ENCODE measurements at regions not wholly inside any gene's neighbourhood (a gene's known extent, or its start where the extent isn't known, plus 50 kb on each side); places are given as distances from the start of the nearest gene placed in this dataset.

DNA sequence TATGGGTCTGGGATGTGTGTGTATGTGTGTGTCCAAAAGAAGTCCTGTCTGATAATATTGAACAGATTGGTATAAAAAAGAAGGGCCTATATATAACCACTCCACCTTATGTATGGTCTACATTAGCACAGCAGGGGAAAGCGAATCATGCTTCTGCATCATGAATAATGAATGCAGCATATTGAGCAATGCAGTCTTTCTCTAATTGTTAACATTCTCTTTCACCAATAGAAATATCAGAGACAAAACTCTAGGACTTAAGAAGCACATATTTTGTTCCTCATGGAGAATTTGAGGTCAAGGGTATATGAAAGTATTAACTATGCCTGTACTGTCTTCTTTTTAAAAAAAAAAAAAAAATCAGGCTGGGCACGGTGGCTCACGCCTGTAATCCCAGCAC lies 264.3 kb upstream of the NOCT start:
- DNase-seq (ENCODE audit: low spot score) = no peak

DNA sequence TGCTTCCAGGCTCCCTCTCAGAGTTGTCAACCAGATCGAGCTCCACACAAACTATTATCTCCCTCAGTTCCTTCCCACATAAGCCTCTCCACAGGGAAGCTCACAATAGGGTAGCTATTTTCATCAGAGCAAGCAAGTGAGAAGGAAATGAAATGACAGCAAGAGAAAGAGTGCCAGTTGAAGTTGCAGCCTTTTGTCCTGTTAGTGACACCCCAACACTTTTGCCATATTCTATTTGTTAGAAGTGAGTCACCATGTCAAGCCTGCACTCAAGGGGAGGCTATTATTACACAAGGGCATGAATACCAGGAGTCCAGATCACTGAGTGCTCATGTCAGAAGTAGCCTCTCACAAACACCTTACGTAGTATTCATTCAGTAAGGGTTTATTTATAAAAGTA lies 266.3 kb upstream of the NOCT start:
- no peak for DNase-seq (ENCODE audit: low spot score)

DNA sequence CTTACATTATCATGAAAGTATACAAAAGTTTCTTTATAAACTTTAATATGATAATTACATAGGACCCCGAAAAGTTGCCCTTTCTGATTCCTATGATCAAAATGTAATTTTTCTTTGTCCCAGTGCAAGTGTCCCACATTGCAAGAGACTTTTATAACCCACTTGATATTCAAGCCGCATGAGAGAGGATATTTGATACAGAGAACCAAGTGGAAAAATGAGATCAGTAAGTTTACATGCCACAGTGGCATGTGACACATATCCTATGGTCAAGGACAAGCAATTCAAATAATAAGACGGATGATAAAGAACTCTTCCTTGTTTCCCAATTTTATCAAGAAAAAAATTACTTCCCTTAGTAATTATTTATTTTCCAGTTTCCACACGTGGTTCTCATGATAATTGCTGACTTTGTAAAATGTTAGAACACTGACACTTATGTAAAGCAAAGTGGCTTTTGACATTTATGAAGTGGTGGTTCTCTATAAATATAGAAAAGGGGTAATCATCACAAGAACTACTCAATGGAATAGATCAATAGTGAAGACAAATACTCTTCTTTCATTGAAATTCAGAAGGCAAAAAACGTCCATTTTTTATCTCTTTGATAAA lies 273.7 kb upstream of the NOCT start:
- no peak for DNase-seq (ENCODE audit: low spot score)

DNA sequence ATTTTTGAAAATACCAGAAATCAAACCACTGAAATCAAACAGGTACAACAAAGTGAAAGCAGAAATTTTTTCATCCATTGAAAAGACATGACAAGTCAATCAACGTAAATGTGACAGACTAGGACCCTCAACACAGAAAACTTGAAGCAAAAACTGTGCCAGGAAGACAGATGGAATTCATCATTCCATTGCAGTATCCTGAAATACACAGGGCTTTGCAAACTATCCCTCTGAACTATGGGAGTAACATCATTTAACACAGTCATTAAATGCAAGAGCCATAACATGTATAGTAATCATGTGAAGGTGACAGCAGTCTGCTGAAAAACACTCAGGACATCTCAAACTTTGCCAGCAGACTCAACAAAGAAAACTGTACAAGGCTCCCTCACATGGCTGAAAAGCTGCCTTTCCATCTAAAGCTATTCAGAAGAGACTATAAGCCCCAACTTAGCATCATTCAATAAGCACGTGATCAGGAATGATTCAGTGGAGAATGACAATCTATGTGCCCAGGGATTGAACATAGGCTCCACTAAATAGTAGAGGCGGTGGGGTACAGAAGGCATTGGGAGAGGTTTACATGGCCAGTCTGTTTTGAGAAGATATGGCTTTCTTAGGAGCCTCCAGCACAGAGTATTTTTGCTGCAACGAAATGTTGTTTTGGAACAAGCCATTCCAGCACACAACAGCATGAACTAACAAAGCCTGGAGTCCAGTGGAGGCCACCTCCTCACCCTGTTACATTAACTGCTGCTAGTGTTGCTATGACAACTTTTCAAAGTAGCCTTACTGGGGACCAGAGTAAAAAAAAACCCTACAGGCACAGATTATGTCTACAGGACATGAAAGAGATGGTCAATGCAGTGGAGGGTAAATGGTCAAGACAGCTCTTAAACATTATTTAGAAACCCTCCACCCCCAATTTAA lies 274.5 kb upstream of the NOCT start:
- no peak for DNase-seq (ENCODE audit: low spot score)

DNA sequence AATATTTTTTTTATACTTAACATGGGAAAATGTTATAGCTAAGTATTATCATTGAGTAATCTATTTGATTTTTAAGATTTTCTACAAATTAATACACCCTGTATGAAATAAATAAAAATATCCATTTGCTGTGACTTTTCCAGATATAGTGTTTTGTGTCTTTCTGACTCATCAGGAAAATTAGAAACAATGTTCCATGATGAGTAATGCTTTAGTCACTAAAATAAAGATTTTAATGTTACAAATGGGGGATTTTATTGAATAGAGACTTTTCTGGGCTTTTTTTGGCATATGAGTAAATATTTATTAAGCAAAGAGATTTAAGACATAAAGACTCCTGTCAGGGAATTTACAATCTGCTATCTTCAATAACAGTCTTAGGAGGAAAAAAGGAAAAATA lies 279.2 kb upstream of the NOCT start:
- DNase-seq (ENCODE audit: low spot score) = peak; percentile 78

DNA sequence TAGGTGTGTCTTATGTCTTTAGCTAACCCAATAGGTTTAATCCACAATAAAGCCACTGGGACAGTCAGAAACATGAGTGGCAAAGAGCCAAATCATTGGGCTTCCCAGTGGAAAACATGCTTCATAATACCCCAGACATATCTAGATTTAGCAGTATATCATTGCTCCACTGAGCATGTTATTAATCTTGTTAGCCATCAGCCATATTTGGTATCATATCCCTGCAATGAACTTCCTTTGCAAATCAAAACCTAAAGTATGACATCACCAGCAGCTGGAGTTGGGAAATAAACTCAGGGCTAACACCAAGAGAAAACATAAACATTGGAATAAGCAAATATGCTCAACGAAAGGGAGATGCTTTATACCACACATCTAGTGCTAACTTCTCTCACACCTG lies 280.8 kb upstream of the NOCT start:
- peak; percentile 36 for DNase-seq (ENCODE audit: low spot score)

DNA sequence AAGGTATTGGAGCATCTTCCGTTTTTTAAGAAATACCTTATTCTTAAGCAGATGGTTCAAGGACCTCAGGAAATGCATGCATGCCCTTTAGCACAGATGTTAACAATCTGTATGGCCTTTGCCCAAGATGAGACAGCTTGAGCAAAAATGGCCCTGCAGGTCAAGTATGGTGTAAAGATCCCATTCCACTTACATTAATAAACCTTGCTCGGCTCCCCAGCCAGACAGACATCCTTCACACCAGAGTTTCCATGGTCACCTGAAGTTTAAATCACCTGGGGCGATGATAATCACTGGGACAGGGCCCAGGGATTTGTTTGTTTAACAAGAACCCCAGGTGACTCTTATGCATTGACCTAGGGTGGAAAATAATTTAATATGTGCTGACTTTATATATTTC lies 287.0 kb upstream of the NOCT start:
- DNase-seq (ENCODE audit: low spot score) = no peak

DNA sequence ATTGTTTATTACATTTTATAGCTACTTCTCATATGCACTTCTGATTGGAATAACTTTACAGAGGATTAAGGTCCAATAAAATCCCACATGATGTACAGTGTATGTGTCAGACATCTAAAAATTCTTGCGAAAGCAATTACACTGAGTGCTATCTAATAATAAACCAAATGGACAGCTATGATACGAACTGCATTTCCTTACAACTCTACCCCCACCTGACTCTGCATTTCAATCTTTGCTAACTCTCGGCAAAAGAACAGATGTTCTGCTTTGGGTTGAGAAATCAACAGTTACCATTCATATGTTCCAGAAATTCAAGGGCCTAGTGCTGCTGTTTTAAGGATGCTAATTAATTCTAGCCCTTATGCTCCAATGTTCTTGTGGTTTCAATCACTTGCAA lies 287.9 kb upstream of the NOCT start:
- no peak for DNase-seq (ENCODE audit: low spot score)

DNA sequence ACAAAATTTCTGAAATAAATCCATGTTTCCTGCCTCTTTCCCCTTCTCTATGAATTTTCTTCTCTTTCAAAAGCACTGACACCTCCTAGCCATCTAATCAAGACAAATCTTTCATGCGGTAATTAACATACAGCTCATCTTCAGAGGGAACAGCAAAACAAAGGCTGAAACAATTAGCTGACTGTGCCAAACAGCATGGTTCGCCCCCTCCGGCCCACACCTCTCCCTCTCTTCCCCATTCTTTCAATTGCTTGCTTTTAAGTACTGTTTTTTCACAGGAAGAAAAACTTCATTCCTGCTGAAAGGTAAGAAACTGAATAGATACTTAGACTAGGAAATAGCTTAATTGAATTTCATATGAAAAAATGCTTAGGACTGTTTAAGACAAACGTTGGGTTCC lies 291.1 kb upstream of the NOCT start:
- no peak for DNase-seq (ENCODE audit: low spot score)

DNA sequence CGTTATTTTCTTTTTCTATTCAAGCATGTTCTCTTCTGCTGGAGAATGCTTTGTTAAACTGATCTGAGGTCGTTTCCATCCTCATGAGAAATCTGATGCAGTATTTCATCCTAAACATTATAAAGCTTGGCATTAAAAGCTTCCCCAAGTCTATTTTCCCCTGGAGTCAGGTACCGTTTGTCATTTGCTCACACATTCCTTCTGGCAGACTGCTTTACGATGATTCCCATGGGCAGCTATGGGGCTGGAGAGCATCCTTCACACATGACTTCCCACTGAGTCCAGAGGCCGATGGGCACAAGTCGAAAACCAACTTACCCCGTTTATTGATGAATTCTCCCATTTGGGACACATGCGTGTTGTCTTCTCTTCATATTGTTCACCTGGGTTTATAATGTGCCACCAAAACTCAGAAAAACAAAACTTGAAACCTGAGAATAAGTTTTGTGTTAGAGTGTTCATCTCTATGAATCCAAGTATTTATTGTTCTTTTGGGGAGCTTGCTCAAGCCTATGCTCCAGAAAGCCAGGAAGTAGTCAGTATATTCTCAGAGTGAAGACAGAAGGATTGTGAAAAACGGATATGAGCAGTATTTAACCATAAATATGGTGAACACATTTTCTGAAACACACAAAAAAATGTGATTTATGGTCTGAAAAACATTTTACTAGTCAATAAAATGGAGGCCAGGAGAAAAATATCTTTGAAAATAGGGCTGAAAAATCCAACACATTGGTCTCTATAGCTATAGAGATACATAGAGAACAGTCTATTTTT lies 298.8 kb upstream of the NOCT start:
- DNase-seq (ENCODE audit: low spot score) = no peak

DNA sequence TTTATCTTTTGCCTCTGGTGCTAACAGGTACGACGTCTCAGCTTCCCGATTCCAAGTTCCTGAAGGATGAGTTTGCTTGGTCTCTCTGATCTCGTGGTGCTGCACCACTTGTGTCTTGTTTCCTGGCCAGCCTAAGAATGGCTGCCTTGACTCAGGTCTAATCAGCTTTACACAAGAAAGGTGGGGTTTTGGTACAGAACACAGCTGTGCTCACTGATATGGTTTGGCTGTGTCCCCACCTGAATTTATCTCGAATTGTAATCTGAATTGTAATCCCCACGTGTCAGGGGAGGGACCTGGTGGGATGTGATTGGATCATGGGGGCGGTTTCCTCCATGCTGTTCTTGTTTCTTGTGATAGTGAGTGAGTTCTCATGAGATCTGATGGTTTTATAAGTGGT lies 305.3 kb upstream of the NOCT start:
- DNase-seq (ENCODE audit: low spot score) = no peak

DNA sequence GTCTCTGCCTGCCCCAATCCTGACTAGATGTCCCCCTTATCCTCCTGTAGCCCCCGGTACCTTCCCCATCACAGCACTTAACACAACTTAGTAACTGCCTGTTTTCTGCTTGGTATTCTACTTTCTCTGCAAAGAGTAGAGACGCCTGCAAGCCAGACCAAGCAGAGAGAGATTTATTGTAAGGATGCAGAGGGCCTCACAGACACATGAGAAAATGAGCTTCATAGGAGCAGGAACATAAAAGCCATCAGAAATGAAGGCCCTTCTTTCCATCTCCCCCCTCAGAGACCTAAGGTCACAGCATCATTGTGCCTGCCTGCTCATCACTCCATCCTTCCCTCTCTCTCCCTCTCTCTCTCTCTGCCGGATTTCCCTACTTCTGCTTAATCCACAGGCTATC lies 305.7 kb upstream of the NOCT start:
- DNase-seq (ENCODE audit: low spot score) = no peak

DNA sequence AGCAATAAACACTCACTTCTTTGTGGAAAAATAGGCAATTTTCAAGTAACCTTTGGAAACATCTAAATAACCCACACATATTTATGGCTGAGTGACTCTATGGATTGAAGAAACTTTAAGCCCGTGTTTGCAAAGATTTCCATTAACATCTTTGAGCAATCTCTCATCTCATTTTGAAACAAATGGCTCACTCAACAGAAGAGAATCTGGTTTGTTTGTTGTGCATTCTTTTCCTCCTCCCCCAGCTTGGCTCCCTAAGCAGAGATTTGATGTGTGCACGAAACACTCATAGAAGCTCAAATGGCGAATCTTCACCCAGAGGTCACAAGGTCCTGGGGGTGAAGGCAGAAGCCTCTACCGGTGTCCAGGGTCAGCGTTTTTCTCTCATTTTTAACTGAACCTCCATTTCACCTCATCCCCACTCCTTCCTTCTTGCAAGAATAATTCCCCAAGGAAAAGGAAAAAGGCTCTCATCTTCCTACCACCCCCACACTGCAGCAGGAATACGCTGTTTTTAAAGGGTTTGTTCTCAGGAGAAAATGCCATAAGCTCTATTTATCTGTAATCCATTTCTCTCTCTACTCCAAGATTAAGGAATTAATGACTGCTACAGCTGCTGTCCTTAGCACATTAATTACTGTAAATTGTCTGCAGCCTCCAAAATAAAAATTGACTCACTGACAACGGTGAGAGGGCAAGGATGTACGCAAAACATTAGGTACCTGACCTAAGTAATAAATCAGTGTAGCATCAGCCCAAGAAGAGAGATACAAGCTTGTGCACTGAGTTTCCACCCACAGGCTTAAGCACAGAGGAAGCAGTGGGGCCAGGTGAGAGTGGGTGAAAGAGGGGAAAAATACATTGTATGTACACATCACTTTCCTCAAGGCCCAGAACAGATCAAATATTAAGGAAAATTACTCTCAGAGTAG lies 307.6 kb upstream of the NOCT start:
- no peak for DNase-seq (ENCODE audit: low spot score)

DNA sequence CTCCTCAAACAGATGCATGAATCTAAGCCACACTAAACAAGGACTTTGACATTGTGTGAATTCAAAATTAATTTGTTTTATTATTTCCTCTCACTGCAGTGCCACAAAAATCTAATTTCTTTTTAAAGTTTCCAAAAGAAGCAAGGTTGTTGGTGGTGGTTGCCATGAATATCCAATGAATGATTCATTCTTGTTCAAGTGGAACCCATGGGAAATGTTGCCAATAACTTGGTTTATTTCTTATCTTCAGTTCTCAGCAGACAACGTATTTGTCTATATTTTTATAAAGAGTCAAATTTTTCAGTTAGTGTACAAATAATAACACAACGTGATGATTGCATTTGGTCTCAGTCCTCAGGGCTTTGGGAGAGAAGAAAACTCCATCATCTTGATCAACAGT lies 309.4 kb upstream of the NOCT start:
- no peak for DNase-seq (ENCODE audit: low spot score)

DNA sequence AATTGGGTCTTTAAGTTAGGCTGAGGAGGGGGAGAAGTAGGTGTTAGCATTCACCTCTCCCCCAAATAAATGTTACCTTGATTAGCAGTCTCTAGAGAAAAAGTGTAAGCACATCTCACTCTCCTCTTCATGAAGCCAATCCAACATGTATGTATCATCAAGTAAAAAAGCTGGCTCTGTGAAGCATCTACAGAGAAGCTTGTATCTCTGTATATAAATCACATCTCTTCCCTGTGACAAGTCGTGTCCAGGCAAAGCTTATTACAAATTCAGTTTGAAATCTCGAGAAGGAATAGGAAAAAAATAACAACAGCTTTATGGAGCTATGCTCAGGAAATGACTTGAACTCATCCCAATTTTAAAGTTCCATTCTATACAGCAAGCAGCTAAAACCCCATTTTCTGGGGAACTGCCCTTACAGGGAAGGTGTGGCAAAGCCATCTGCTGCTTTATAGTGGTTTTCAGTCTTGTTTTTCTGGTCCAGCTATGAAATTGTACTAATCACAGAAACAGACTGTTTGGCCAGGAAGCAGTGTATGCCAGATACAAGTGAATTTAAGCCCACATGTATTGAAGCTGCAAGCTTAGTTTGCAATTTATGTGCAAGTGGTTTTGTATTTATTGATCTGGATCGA lies 313.3 kb upstream of the NOCT start:
- DNase-seq (ENCODE audit: low spot score) = no peak

DNA sequence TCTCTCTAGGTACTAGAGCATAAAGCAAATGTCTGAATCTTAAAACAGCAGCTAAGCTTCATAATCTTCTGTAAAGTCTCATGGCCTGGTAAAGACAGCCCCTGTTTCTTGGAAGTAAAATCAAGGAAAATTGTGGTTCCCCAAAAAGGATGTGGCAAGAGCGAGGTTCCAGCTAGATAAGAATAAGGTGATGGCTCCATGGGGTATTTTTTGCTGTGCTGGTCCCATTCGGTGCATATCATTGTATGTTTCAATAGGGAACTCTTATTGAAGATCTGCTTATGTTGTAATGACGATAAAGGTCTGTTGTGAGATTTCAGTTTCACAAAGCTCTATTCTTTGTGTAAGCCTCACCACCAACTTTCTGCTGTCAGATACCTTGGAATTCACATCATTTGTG lies 316.9 kb upstream of the NOCT start:
- DNase-seq (ENCODE audit: low spot score) = no peak

DNA sequence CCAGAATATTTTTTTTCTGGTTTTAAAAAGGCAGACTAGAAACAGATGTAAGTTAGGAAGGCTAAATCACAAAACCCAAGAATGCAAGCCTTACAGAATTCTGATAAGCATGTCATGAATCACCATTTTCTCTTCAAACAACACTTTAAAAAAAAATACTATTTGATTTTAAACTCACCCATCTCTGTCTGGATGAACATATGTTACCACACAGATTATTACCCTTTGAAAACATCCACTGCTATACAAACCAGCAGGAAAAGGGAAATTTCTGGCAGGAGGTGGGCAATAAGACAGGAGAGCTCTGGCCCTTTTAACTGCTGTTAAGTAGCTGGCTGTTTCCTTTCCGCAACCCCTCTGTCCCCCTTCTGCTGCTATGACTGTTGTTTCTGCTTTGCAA lies 317.7 kb upstream of the NOCT start:
- no peak for DNase-seq (ENCODE audit: low spot score)

DNA sequence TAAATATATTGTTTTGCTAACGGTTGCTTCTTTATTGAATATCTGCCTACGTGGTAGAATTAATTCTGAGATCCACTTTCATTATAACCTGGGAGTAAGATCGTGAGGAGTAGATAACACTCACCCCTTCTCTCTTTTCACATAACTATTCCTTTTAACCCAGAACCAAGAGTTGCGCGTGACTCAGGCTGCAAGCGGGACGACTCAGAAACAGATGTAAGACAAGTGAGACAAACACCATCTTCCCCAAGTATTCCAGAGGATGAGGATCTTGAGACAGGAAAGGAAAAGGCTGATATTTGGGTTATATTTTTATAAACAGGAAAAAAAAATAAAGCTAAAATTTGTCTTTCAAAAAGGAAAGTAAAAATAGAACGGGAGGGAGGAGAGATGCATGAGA lies 318.8 kb upstream of the NOCT start:
- no peak for DNase-seq (ENCODE audit: low spot score)

DNA sequence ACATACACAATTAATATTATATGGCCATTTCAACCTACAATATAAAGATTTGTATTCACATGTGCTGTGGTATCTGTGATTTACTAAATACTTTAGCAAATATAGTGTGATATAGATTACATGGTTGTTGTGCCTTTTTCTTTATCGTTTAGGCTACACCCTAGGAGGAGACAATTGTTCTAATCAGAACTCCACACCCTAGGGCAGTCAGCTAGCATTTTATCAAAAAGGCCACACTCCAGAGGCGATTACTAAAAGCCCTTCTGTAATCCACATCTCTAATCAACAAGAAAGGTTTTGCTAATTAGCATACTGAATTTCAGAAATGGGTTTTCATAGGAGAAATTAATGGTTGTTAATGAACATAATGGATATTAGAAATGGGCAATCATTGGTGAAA lies 319.5 kb upstream of the NOCT start:
- no peak for DNase-seq (ENCODE audit: low spot score)

DNA sequence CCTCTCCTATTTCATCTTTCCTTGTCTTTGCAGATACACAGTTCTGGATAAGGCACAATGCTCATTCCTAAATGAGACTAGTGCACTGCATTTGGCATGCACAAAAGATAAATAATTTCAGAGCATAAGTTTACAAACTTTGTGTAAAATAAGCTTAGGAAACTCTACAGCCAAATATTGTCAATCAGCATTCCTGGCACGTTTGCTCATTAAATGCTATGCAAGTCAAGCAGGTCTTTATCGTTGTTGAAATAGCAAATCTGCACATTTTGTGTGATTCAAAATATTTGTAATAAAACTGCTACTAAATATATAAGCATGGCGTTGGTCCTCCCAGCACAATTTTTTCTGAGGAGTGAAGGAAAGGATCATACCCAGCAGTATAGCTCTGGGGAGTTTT lies 322.1 kb upstream of the NOCT start:
- DNase-seq (ENCODE audit: low spot score) = no peak

DNA sequence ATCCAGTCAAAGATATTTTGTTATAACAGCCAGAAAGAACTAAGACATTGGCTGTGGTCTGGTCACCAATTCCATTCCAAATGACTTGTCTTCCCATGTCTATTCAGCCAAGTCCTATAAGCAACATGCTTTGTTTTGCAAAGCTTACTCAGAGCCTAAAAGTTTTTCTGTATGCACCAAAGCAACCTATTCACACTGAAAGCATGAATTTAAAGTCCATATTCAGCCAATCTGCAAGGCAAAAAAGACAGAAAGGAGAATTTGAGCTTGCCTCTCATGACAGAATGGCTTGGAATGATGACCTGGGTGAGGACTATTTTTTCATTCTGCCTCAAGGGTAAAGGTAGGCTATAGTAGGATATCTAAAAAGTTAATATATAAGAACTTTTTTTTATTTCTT lies 323.2 kb upstream of the NOCT start:
- DNase-seq (ENCODE audit: low spot score) = no peak

DNA sequence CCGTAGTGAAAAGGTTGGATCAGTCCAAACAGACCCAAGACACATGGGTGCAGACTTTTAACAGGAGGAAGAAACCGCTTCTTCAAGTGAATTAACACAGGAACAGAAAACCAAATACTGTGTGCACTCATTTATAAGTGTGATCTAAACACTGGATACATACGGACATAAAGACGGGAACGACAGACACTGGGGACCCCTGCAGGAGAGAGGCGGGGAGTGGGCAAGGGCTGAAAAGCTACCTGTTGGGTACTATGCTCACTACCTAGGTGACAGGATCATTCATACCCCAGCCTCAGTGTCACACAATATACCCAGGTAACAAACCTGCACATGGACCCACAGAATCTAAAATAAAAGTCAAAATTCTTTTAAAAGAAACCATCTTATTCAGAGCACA lies 326.0 kb upstream of the NOCT start:
- no peak for DNase-seq (ENCODE audit: low spot score)
